ENCODE measurements at regions not wholly inside any gene's neighbourhood (a gene's known extent, or its start where the extent isn't known, plus 50 kb on each side); places are given as distances from the start of the nearest gene placed in this dataset.

DNA sequence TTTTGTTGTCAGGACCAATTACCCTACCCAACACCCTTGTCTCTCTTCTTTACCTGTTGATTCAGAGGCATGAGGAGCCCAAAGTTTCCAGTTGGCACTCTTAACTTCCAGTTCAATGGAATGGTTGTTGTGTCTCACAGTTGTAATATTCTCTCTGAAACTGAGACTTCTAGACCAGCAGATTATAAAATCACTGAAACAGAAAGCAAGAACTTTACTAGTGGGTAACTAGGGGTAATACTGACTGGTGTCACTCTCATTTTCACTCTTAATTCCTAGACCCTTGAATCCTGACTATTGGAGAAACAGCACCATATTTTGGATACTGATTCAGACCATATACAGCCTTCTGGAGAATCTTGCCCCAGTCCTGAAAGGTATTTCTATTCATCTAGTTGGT, 140.2 kb upstream of the MMS22L start:
- Mint-ChIP-seq H3K27ac (no peak overlapping the region), H3K27me3 (no peaks in the 10 kb centered on the region), H3K4me1 (no peaks in the 10 kb centered on the region), H3K36me3 (ENCODE audit: low read depth) (no peaks in the 10 kb centered on the region), H3K4me3 (no peak overlapping the region)
- ATAC-seq (no peak), DNase-seq (no peak)
- no peaks in the 10 kb centered on the region for H3K9me3 ChIP-seq (ENCODE audit: control insufficient read depth, low read length, poor library complexity, severe bottlenecking)

DNA sequence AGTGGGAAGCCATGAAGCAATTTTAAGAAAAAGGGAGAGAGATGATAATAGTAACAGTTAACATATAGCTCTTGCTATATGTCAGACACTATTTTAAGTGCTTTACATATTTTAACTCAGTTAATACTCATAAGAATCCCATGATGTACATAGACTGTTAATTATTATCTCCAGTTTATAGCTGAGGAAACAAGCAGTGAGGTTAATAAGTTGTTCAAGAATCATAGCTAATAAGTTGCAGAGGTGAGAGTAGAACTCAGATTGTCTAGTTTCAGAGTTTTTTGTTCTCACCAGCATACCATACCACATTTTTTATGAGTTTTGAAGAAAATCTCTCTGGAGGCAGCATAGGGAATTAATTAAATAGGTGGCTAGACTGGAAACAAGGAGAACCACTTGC, 144.6 kb upstream of the MMS22L start:
- Mint-ChIP-seq H3K36me3 (ENCODE audit: low read depth) (no peaks in the 10 kb centered on the region), H3K4me1 (no peaks in the 10 kb centered on the region), H3K27me3 (no peaks in the 10 kb centered on the region), H3K4me3 (no peak overlapping the region), H3K27ac (no peak overlapping the region)
- H3K9me3 ChIP-seq (ENCODE audit: control insufficient read depth, low read length, poor library complexity, severe bottlenecking) = no peaks in the 10 kb centered on the region
- no peak for ATAC-seq
- DNase-seq = no peak

DNA sequence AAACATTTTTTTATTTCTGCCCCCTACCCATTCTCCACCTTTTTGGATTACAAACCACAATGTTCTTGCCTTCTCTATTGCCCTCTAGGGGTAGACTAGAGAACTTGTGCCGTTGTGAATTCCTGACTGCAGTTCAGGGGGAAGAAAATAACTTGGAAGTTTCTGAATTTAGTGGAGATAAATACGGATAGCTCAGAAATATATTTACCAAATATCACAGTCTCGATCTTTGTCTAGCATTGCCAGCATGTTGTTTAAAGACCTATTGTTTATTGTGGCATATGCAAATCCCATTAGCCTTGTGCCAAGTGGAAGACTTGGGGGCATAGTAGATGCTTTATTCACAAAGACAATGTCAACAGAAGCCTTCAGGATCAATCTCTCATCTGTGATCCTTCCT, 154.1 kb upstream of the MMS22L start:
- Mint-ChIP-seq H3K4me3 (no peak overlapping the region), H3K36me3 (ENCODE audit: low read depth) (no peaks in the 10 kb centered on the region), H3K27me3 (peaks cover 23% of the 10 kb centered on the region), H3K4me1 (peaks cover 2% of the 10 kb centered on the region), H3K27ac (no peak overlapping the region)
- DNase-seq = no peak
- ATAC-seq = no peak
- H3K9me3 ChIP-seq (ENCODE audit: control insufficient read depth, low read length, poor library complexity, severe bottlenecking) = no peaks in the 10 kb centered on the region

DNA sequence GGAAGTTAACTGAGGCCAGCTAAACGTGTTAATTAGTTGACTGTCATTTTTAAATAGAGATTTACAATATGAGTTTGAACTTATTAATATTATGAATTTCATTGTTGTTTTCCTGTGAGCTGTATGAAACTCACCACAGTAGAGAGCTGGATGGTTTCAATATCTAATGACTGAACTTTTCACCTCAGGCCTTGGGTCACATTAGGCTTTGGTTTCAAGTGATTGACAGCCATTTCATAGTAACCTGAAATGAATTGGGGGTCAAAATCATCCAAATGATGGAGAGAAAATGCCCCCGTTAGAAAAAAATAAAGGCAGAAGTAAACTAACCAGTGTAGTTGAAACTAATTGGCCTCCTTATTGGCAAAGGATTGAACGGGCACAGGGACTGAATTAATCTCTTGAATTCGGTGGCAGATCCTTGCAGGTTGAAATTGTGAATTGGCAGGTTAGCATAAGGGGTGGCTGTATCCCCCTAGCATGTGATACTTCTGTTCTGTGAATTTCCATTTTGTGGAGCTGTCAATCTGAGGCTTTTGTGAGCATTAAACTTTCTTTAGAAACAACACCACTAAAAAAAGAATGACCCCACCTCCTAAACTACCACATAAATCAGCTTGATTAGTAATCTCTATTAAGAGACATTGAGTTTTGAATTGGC, 155.1 kb upstream of the MMS22L start:
- H3K9me3 ChIP-seq (ENCODE audit: control insufficient read depth, low read length, poor library complexity, severe bottlenecking) = no peaks in the 10 kb centered on the region
- Mint-ChIP-seq H3K4me1 (peaks cover 2% of the 10 kb centered on the region), H3K27ac (no peak overlapping the region), H3K27me3 (peaks cover 23% of the 10 kb centered on the region), H3K4me3 (no peak overlapping the region), H3K36me3 (ENCODE audit: low read depth) (no peaks in the 10 kb centered on the region)
- DNase-seq = no peak
- no peak for ATAC-seq

DNA sequence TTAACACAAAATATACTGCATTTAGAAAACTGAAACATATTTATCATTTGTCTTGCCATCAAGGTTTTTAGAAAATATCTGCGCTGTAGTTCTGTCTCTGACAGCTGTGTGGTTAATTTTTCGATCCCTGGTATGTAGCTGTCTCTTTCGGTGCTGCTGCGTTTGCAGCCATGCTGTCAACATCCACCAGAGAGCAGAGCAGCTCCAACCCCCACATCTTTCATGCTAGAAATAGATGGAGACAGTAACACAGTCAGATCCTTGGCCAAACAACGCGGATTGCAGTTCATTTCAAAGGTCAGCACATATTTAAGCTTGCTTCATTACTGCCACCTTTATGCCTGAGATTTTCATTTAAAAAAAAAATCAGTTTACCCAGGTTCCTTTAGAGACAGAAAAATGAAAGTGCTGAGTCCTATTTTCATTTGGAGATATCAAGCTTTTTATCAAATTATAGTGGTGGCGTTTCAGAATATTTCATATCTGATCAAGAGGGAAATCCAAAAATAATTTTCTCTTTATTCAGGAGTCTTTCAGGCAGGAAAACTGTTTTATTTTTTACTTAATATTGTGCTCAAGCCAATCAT, 157.7 kb upstream of the MMS22L start:
- H3K9me3 ChIP-seq (ENCODE audit: control insufficient read depth, low read length, poor library complexity, severe bottlenecking) = no peaks in the 10 kb centered on the region
- H3K36me3 Mint-ChIP-seq (ENCODE audit: low read depth) = no peaks in the 10 kb centered on the region
- ATAC-seq = no peak
- DNase-seq = no peak
- peaks cover 5% of the 10 kb centered on the region for H3K27me3 Mint-ChIP-seq
- no peak overlapping the region for H3K27ac Mint-ChIP-seq
- peaks cover 2% of the 10 kb centered on the region for H3K4me1 Mint-ChIP-seq
- H3K4me3 Mint-ChIP-seq = no peak overlapping the region

DNA sequence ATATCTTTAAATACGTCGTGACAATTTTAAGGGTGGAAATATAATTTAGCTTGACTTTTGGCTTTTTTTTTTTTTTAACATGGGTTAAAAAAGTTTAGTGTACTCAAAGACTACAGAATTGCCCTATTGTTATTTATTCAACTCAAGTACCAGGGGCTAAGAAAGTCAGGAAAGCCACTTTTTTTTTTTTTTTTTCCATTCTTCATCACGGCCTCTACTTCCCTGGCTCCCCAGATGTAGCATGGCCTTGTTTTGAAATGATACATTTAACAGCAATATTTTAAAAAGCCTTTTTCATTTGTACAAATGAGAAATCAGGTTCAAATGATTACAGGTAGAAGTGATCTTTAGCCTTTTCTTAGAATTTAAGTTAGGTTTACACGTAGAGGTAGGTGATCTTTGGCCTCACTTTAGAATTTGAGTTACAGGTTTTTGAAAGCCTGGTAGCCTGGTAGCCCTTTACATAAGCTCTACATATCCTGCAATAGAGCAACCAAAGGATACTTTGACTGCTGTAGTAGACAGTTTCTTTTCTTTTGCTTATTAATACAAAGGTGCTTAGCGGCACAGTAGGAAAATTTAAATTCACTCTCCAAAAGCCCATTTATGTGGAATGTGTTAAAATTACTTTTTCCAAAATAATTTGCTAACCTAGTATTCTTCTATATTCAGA, 160.5 kb upstream of the MMS22L start:
- DNase-seq (no peak), ATAC-seq (no peak)
- peaks cover 2% of the 10 kb centered on the region for H3K4me1 Mint-ChIP-seq
- peaks cover 25% of the 10 kb centered on the region for H3K27me3 Mint-ChIP-seq
- H3K4me3 Mint-ChIP-seq = no peak overlapping the region
- no peaks in the 10 kb centered on the region for H3K9me3 ChIP-seq (ENCODE audit: control insufficient read depth, low read length, poor library complexity, severe bottlenecking)
- H3K27ac Mint-ChIP-seq = no peak overlapping the region
- no peaks in the 10 kb centered on the region for H3K36me3 Mint-ChIP-seq (ENCODE audit: low read depth)

DNA sequence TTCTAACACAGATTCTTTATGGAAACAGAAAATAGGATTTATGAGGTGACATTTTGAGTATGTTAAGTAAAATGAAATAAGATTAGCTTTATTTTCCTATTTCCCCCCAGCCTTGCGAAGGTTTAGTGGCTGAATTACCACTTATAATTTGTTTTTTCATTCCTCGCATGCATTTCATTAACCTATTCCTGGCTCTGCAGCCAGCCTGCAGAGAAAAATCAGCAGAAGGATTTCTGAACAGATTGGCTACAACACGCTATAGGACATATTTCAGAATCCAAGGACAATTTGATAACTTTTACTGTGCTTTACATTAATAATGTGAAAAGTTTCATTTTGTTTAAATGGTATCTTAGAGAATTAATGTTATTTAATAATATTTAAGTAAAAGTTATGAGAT, 162.4 kb upstream of the MMS22L start:
- H3K9me3 ChIP-seq (ENCODE audit: control insufficient read depth, low read length, poor library complexity, severe bottlenecking) = no peaks in the 10 kb centered on the region
- Mint-ChIP-seq H3K4me1 (peaks cover 2% of the 10 kb centered on the region), H3K4me3 (no peak overlapping the region), H3K36me3 (ENCODE audit: low read depth) (no peaks in the 10 kb centered on the region), H3K27ac (no peak overlapping the region), H3K27me3 (peaks cover 33% of the 10 kb centered on the region)
- no peak for ATAC-seq
- no peak for DNase-seq

DNA sequence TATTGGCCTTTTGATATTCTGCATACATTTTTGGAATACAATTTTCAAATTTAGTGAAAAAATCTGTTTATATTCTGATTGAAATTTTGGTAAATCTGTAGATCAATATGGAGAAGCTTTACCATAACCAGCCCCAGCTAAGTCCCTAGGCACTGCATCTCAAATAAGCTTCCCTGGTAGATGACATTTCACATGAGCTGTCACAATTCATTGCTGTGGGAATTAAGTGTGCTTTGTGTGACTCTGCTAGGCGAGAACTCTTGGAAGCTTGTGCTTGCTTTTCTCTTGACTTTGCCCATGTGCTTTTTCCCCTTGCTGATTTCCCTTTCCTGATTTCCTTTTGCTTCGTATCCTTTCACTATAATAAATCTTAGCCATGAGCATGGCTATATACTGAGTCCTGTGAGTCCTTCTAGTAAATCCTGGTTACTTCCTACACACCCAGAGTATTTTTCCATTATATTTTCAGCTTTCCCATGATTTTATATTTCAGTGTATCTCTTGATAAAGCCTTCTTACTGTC, 166.5 kb upstream of the MMS22L start:
- Mint-ChIP-seq H3K27ac (no peak overlapping the region), H3K36me3 (ENCODE audit: low read depth) (no peaks in the 10 kb centered on the region), H3K27me3 (peaks cover 37% of the 10 kb centered on the region), H3K4me3 (no peak overlapping the region), H3K4me1 (no peaks in the 10 kb centered on the region)
- H3K9me3 ChIP-seq (ENCODE audit: control insufficient read depth, low read length, poor library complexity, severe bottlenecking) = no peaks in the 10 kb centered on the region
- DNase-seq (no peak), ATAC-seq (no peak)

DNA sequence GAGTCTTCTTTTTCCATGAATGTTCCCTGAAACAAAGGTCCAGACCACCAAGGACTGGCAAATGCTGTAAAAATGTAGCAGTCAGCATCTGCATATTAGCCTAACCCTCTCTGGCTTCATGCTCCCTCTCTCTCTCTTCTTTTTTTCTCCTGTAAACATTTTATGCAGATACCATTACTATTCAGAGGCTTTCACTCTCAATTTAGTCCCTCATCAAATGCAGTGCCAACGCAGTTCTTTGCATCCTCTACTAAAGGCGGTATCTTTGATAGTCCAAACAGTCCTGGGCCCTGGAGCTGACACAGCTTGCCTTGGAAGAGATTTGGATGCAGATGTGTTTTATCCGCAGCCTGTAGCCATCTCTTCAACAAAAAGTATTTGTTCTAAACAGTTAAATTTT, 167.1 kb upstream of the MMS22L start:
- DNase-seq (no peak), ATAC-seq (no peak)
- Mint-ChIP-seq H3K27ac (no peak overlapping the region), H3K4me1 (no peaks in the 10 kb centered on the region), H3K36me3 (ENCODE audit: low read depth) (no peaks in the 10 kb centered on the region), H3K27me3 (peaks cover 37% of the 10 kb centered on the region), H3K4me3 (no peak overlapping the region)
- H3K9me3 ChIP-seq (ENCODE audit: control insufficient read depth, low read length, poor library complexity, severe bottlenecking) = no peaks in the 10 kb centered on the region

DNA sequence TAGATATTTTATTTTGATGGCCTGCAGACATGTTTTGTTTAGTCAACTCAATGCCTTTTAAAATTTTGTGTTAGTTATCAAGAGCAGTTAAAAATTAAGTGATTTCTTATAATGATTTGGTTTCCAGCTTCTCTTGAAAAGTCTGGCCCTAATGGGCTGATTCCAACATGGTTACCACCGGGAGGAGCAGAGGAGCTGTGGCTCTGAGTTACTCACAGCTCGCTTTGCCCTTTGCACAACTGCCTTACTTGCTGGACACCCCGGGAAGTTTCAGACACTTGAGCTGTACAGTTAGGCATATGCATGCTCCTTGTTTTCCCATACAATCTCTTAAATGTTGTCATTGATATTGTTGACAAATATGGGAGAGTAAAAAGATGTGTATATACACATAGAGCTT, 173.1 kb upstream of the MMS22L start:
- no peaks in the 10 kb centered on the region for H3K4me1 Mint-ChIP-seq
- no peak for DNase-seq
- no peak overlapping the region for H3K4me3 Mint-ChIP-seq
- H3K27me3 Mint-ChIP-seq = peaks cover 26% of the 10 kb centered on the region
- H3K27ac Mint-ChIP-seq = no peak overlapping the region
- H3K36me3 Mint-ChIP-seq (ENCODE audit: low read depth) = no peaks in the 10 kb centered on the region
- no peaks in the 10 kb centered on the region for H3K9me3 ChIP-seq (ENCODE audit: control insufficient read depth, low read length, poor library complexity, severe bottlenecking)
- ATAC-seq = no peak

DNA sequence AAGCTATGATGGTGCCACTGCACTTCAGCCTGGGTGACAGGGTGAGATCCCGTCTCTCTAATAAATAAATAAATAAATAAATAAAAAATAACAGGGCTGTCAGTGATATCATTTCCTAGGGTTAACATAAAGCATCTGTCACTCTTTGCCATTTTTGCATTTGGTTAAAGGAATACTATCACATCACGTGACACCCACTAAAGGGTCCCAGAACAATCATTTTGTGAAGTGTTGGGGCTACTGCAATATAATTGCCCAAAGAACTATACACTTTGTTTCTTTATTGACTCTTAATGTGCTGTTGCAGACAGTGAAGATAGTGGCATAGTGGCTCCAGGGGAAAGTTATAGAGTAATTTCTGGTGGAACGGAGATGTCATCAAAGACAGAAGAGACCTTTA, 176.5 kb upstream of the MMS22L start:
- H3K9me3 ChIP-seq (ENCODE audit: control insufficient read depth, low read length, poor library complexity, severe bottlenecking) = no peaks in the 10 kb centered on the region
- DNase-seq (no peak), ATAC-seq (no peak)
- Mint-ChIP-seq H3K4me1 (no peaks in the 10 kb centered on the region), H3K27me3 (peaks cover 30% of the 10 kb centered on the region), H3K36me3 (ENCODE audit: low read depth) (no peaks in the 10 kb centered on the region), H3K27ac (no peak overlapping the region), H3K4me3 (no peak overlapping the region)

DNA sequence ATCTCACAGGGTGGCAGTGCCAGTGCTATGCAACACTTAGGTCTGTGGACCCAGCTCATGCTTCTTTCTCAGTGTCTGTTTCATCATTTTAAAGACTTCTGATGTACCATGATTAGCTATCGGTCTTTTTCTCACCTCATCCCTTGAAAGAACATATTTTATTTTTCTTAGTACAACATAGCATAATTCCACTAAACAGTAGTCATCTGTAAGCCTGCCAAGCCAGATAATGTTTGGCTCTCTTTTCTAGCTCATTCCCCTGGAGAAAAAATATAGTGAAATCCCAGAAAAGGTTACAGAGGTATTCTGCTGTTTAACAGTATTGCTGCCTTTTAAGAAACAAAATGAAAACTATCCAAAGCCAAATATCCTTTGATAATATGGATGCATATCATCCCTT, 177.0 kb upstream of the MMS22L start:
- no peaks in the 10 kb centered on the region for H3K36me3 Mint-ChIP-seq (ENCODE audit: low read depth)
- H3K9me3 ChIP-seq (ENCODE audit: control insufficient read depth, low read length, poor library complexity, severe bottlenecking) = no peaks in the 10 kb centered on the region
- no peak overlapping the region for H3K27ac Mint-ChIP-seq
- no peak overlapping the region for H3K4me3 Mint-ChIP-seq
- DNase-seq (no peak), ATAC-seq (no peak)
- no peaks in the 10 kb centered on the region for H3K4me1 Mint-ChIP-seq
- peaks cover 34% of the 10 kb centered on the region for H3K27me3 Mint-ChIP-seq

DNA sequence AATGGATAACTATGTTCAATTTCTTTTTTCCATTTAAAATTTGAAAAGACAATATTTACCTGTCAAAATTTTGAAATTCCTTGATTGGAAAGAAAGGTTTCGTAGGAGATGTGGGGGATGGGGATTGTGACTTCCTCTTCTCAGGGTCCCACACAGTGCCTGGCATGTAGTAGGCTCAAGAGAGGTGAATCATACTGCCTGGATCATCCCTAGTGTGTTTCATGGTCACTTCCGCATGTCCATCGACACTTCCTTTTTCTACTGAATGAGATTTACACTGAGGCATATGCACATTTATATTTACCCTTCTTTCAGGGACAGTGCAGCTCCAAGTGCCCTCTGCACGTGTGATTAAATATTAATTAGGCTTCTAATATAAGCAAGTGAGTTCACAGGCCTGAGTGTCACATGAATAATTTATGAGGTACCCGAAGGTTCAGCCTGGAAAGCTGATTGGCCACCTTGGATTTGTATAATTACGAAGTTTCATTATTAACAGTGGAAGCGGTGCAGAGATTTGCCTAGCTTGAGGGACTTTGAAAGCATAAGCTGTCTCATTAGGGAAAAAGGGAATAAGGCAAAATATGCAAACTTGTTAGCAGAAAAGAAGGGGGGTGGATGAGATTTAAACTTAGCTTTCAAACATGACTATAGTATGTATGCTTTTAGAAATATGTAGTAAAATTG, 177.5 kb upstream of the MMS22L start:
- ATAC-seq (no peak), DNase-seq (no peak)
- no peaks in the 10 kb centered on the region for H3K36me3 Mint-ChIP-seq (ENCODE audit: low read depth)
- peaks cover 35% of the 10 kb centered on the region for H3K27me3 Mint-ChIP-seq
- H3K4me3 Mint-ChIP-seq = no peak overlapping the region
- no peak overlapping the region for H3K27ac Mint-ChIP-seq
- no peaks in the 10 kb centered on the region for H3K9me3 ChIP-seq (ENCODE audit: control insufficient read depth, low read length, poor library complexity, severe bottlenecking)
- H3K4me1 Mint-ChIP-seq = no peaks in the 10 kb centered on the region

Measured in T-helper 17 cell (primary cell).